GM23248 (cell line): ENCODE measurements at regions not wholly inside any gene's neighbourhood (a gene's known extent, or its start where the extent isn't known, plus 50 kb on each side); places are given as distances from the start of the nearest gene placed in this dataset.

Experiments
- DNase-seq: peaks from one replicate; pipeline ENCODE4 v3.0.0-alpha.2; 2015
- H2AFZ ChIP-seq: fragments of 200-600 bp; sonication (generic); 2 replicates; pipeline ENCODE4 v1.6.1; 2016; ENCODE audit warnings: antibody characterized with exemption
- H3F3A ChIP-seq: fragments of 200-600 bp; sonication (generic); 2 replicates; pipeline ENCODE4 v1.6.1; 2016; ENCODE audit warnings: mild to moderate bottlenecking, antibody characterized with exemption, mixed run types; ENCODE audit not compliant: insufficient read depth
- H3K27ac ChIP-seq: fragments of 200-600 bp; sonication (generic); 2 replicates; pipeline ENCODE4 v1.5.1; 2016; ENCODE audit warnings: mild to moderate bottlenecking
- H3K27me3 ChIP-seq: fragments of 200-600 bp; sonication (generic); replicated peaks from 2 replicates; pipeline ENCODE4 v1.6.1; 2016; ENCODE audit warnings: mild to moderate bottlenecking; ENCODE audit not compliant: insufficient read depth
- H3K36me3 ChIP-seq: fragments of 200-600 bp; sonication (generic); 2 replicates; pipeline ENCODE4 v1.6.1; 2016; ENCODE audit warnings: low read depth, mild to moderate bottlenecking
- H3K4me1 ChIP-seq: fragments of 200-600 bp; sonication (generic); 2 replicates; pipeline ENCODE4 v1.6.1; 2016; ENCODE audit warnings: mild to moderate bottlenecking; ENCODE audit not compliant: insufficient read depth
- H3K4me2 ChIP-seq: fragments of 200-600 bp; sonication (generic); one replicate; pipeline ENCODE4 v1.6.1; 2016; ENCODE audit warnings: mild to moderate bottlenecking; ENCODE audit not compliant: unreplicated experiment
- H3K4me3 ChIP-seq: fragments of 200-600 bp; sonication (generic); 2 replicates; pipeline ENCODE4 v1.5.1; 2016; ENCODE audit warnings: mild to moderate bottlenecking
- H3K79me2 ChIP-seq: fragments of 200-600 bp; sonication (generic); 2 replicates; pipeline ENCODE4 v1.6.1; 2016; ENCODE audit warnings: mild to moderate bottlenecking; ENCODE audit not compliant: insufficient read depth
- H3K9ac ChIP-seq: fragments of 200-600 bp; sonication (generic); 2 replicates; pipeline ENCODE4 v1.6.1; 2016; ENCODE audit warnings: mild to moderate bottlenecking
- H3K9me2 ChIP-seq: fragments of 200-600 bp; sonication (generic); 2 replicates; pipeline ENCODE4 v1.6.1; 2016; ENCODE audit warnings: mixed run types, mild to moderate bottlenecking, moderate library complexity; ENCODE audit not compliant: insufficient read depth
- H3K9me3 ChIP-seq: fragments of 200-600 bp; sonication (generic); one replicate; pipeline ENCODE4 v1.6.1; 2017; ENCODE audit warnings: low read depth
- H4K20me1 ChIP-seq: fragments of 200-600 bp; sonication (generic); 2 replicates; pipeline ENCODE4 v1.6.0; 2016; ENCODE audit not compliant: insufficient read depth
- EZH2 ChIP-seq: fragments of 200-600 bp; sonication (generic); IDR thresholded peaks from 2 replicates; pipeline ENCODE4 v1.6.1; 2018; ENCODE audit warnings: antibody characterized with exemption, mild to moderate bottlenecking; ENCODE audit not compliant: insufficient read depth, poor library complexity, severe bottlenecking
- EZH2phosphoT487 ChIP-seq: fragments of 200-600 bp; sonication (generic); IDR thresholded peaks from 2 replicates; pipeline ENCODE4 v1.6.1; 2018; ENCODE audit warnings: antibody characterized with exemption, moderate library complexity, mild to moderate bottlenecking, low read depth; ENCODE audit not compliant: insufficient read depth
- WGBS, 2 experiments: methylation state at CpG; one replicate each; pipeline ENCODE4 v1.1.6; 2015 to 2017; ENCODE audit warnings: low lambda C conversion rate in 2 of 2, low coverage in 1 of 2; ENCODE audit errors: missing lambda C conversion rate in 2 of 2; 5-methylcytosine and 5-hydroxymethylcytosine counted together
- in situ Hi-C: fragments of 300-500 bp; cut with MboI; formaldehyde crosslinking; loops from 2 replicates; pipeline ENCODE4 v1.15.0; 2020

GRCh38 chr9:89768650-89769071 is 163.8 kb downstream of the GADD45G start:
- Histone ChIP-seq H2AFZ (no peak overlapping the region), H3K9me2 (no peaks in the 10 kb centered on the region), H3K4me1 (no peaks in the 10 kb centered on the region), H3K4me3 (no peak overlapping the region), H3K4me2 (no peak overlapping the region), H3K36me3 (no peaks in the 10 kb centered on the region), H3K9me3 (no peaks in the 10 kb centered on the region), H3K27ac (no peak overlapping the region), H3K9ac (no peak overlapping the region), H3K27me3 (no peaks in the 10 kb centered on the region), H3F3A (no peaks in the 10 kb centered on the region), H4K20me1 (no peaks in the 10 kb centered on the region), H3K79me2 (no peaks in the 10 kb centered on the region)
- 56 to 60% methylated on average over 7 of the region's 7 CpGs for WGBS, 2 experiments
- in situ Hi-C loops = no loop called here
- TF ChIP-seq EZH2phosphoT487 (no peak), EZH2 (no peak)
- DNase-seq = no peak

DNA sequence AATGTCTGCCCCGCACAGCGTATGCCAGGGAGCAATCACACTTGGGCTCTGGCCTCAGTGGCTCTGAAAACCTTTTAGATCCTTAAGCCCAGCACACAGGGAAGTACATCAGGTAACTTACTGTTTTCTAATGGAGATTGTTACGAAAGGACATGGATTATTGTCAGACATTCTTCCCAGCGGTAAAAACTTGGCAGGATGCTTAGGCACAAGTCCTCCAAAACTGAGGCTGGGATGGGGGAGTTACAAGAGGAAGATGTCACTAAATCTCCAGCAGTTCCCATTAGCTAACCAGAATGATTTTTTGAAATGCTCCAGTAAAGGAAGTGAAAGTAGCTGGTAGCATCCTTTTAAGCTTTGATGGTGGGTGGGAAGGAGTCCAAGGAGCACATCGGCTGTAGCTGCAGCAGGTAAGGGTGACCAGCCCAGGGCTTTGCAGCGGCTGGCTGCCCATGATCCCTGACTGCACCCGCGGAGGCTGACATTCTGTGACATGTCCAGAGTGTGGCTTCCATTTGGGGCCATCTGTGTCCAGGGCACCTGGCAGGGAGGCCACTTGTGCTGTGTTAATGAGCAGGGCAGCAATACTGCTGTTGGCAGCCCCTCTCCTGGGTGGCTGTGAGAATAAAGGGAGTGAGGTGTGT is 165.8 kb downstream of the GADD45G start:
- H3K9me3 ChIP-seq = no peaks in the 10 kb centered on the region
- no peaks in the 10 kb centered on the region for H3K4me1 ChIP-seq
- H3K4me2 ChIP-seq = no peak overlapping the region
- no peaks in the 10 kb centered on the region for H3K9me2 ChIP-seq
- in situ Hi-C loops = no loop called here
- H3K27me3 ChIP-seq = no peaks in the 10 kb centered on the region
- no peak overlapping the region for H3K4me3 ChIP-seq
- H2AFZ ChIP-seq = no peak overlapping the region
- no peak for DNase-seq
- no peak overlapping the region for H3K27ac ChIP-seq
- no peaks in the 10 kb centered on the region for H3K79me2 ChIP-seq
- no peak overlapping the region for H3K9ac ChIP-seq
- TF ChIP-seq EZH2 (no peak), EZH2phosphoT487 (no peak)
- H3F3A ChIP-seq = no peaks in the 10 kb centered on the region
- H4K20me1 ChIP-seq = no peaks in the 10 kb centered on the region
- 80 to 82% methylated on average over 8 of the region's 8 CpGs for WGBS, 2 experiments
- no peaks in the 10 kb centered on the region for H3K36me3 ChIP-seq

GRCh38 chr9:89771205-89771604 is 166.4 kb downstream of the GADD45G start:
- Histone ChIP-seq H3K9me2 (no peaks in the 10 kb centered on the region), H2AFZ (no peak overlapping the region), H3K4me2 (no peak overlapping the region), H3K4me1 (no peaks in the 10 kb centered on the region), H3K9me3 (no peaks in the 10 kb centered on the region), H3F3A (no peaks in the 10 kb centered on the region), H4K20me1 (no peaks in the 10 kb centered on the region), H3K27ac (no peak overlapping the region), H3K36me3 (no peaks in the 10 kb centered on the region), H3K9ac (no peak overlapping the region), H3K79me2 (no peaks in the 10 kb centered on the region), H3K27me3 (no peaks in the 10 kb centered on the region), H3K4me3 (no peak overlapping the region)
- TF ChIP-seq EZH2 = no peak
- TF ChIP-seq EZH2phosphoT487 = no peak
- 60 to 67% methylated on average over 4 of the region's 4 CpGs for WGBS, 2 experiments
- DNase-seq = no peak
- in situ Hi-C loops = no loop called here

- H3K9me3 ChIP-seq = no peaks in the 10 kb centered on the region
- no peak overlapping the region for H3K27ac ChIP-seq
- no peaks in the 10 kb centered on the region; the same call in 1 of the 2 replicates for H3K27me3 ChIP-seq
- in situ Hi-C loops = no loop called here
- DNase-seq = no peak
- no peaks in the 10 kb centered on the region for H3K9me2 ChIP-seq
- TF ChIP-seq EZH2phosphoT487 = no peak
- no peak for TF ChIP-seq EZH2
- no peaks in the 10 kb centered on the region for H3F3A ChIP-seq
- no peaks in the 10 kb centered on the region for H3K4me1 ChIP-seq
- H3K4me2 ChIP-seq = no peak overlapping the region
- no peaks in the 10 kb centered on the region for H4K20me1 ChIP-seq
- no peaks in the 10 kb centered on the region for H3K36me3 ChIP-seq
- no peak overlapping the region for H3K9ac ChIP-seq
- H3K79me2 ChIP-seq = no peaks in the 10 kb centered on the region
- 71 to 72% methylated on average over 8 of the region's 8 CpGs for WGBS, 2 experiments
- no peak overlapping the region for H2AFZ ChIP-seq
- no peak overlapping the region for H3K4me3 ChIP-seq
These were observed 168.4 kb downstream of the GADD45G start for GRCh38 chr9:89773170-89773569.
